OCI-LY3 (cell line): ENCODE measurements at regions not wholly inside any gene's neighbourhood (a gene's known extent, or its start where the extent isn't known, plus 50 kb on each side); places are given as distances from the start of the nearest gene placed in this dataset.

Experiments
- EZH2phosphoT487 ChIP-seq: fragments of 200-600 bp; shearing (Covaris generic); IDR thresholded peaks from 2 replicates; pipeline ENCODE4 v1.6.1; 2018; ENCODE audit warnings: antibody characterized with exemption, mixed run types, low read depth
- TF ChIP-seq, protein P1 (sequence below): fragments of 200-600, 300-600 bp; sonication (generic); IDR thresholded peaks from 2 replicates; pipeline ENCODE4 v1.5.1; 2014; ENCODE audit warnings: antibody characterized with exemption, low read length, low read depth

DNA sequence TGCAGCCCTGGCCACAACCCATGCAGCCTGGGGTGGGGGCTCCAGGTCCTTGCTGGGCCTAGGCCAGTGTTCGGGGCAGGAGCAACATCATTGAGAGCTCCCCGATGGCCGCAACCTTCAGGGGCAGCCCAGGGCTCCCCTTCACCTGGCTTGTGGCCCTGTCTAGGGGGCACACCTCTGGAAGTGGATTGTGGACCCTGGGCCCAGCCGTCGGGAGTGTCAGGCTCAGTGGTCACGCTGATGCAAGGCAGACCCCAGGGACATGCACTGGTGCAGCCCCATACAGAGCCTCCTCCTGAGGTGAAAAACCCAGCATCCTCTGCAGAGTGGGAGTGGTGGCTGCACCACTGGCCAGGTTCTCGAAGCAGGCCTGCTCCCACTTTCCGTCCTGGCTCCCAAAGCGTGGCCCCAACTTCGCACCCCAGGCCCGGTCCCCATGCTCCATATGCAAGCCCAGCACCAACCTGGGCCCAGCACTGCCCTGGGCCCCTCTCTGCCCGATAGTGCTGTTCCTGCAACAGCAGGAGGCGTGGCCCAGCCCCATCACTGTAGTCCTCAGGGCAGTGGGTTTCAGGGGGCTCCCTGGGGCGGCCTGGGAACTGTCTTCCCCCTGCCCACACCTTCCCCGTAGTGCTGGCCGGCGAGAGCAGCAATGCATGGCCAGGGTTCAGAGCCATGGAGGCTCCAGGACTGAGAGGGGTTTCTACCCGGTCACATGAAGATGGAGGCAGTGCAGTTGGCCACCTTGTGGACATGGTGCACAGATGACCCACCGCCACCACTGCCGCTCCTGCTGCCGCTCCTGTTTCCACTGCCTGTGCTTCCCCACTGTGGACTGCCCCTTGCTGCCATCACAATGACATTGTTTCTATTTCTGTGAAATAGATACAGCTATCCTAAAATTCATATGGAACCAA lies 303.9 kb upstream of the NRG3 start:
- TF ChIP-seq EZH2phosphoT487 = no peak
- TF ChIP-seq, protein P1, sequence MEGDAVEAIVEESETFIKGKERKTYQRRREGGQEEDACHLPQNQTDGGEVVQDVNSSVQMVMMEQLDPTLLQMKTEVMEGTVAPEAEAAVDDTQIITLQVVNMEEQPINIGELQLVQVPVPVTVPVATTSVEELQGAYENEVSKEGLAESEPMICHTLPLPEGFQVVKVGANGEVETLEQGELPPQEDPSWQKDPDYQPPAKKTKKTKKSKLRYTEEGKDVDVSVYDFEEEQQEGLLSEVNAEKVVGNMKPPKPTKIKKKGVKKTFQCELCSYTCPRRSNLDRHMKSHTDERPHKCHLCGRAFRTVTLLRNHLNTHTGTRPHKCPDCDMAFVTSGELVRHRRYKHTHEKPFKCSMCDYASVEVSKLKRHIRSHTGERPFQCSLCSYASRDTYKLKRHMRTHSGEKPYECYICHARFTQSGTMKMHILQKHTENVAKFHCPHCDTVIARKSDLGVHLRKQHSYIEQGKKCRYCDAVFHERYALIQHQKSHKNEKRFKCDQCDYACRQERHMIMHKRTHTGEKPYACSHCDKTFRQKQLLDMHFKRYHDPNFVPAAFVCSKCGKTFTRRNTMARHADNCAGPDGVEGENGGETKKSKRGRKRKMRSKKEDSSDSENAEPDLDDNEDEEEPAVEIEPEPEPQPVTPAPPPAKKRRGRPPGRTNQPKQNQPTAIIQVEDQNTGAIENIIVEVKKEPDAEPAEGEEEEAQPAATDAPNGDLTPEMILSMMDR = no peak
